VCaP (cell line): ENCODE measurements at regions not wholly inside any gene's neighbourhood (a gene's known extent, or its start where the extent isn't known, plus 50 kb on each side); places are given as distances from the start of the nearest gene placed in this dataset.

Source experiments
- H3K27ac ChIP-seq: fragments of 450-650 bp; 2 replicates; pipeline ENCODE4 v1.5.1; 2017
- TF ChIP-seq, protein P1 (sequence below): fragments of 450-650 bp; conservative IDR thresholded peaks from 2 replicates; pipeline ENCODE4 v1.5.1; 2017; ENCODE audit warnings: mild to moderate bottlenecking, moderate library complexity

DNA sequence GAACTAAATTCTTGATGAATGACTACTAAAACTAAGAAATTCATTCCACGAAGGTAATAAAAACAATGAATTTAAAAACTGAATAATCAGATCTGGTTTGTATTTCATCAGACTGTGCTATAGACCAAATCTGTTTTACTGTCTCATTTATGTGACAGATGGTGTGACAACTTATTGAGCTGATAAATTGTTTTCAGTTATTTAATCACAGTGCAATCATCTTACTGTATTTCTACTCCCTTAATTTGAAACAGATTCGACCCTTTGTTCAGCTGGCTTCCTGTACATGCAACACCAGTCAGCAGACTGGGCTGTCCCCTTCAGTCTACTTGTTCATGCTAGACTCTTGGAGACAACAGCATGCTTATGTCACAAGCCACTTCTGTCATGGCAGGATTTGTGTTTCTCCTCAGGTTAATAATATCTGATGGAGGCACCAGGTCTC, 150.9 kb downstream of the MBL2 start:
- H3K27ac ChIP-seq: no peak overlapping the region
- TF ChIP-seq, protein P1, sequence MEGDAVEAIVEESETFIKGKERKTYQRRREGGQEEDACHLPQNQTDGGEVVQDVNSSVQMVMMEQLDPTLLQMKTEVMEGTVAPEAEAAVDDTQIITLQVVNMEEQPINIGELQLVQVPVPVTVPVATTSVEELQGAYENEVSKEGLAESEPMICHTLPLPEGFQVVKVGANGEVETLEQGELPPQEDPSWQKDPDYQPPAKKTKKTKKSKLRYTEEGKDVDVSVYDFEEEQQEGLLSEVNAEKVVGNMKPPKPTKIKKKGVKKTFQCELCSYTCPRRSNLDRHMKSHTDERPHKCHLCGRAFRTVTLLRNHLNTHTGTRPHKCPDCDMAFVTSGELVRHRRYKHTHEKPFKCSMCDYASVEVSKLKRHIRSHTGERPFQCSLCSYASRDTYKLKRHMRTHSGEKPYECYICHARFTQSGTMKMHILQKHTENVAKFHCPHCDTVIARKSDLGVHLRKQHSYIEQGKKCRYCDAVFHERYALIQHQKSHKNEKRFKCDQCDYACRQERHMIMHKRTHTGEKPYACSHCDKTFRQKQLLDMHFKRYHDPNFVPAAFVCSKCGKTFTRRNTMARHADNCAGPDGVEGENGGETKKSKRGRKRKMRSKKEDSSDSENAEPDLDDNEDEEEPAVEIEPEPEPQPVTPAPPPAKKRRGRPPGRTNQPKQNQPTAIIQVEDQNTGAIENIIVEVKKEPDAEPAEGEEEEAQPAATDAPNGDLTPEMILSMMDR: no peak

DNA sequence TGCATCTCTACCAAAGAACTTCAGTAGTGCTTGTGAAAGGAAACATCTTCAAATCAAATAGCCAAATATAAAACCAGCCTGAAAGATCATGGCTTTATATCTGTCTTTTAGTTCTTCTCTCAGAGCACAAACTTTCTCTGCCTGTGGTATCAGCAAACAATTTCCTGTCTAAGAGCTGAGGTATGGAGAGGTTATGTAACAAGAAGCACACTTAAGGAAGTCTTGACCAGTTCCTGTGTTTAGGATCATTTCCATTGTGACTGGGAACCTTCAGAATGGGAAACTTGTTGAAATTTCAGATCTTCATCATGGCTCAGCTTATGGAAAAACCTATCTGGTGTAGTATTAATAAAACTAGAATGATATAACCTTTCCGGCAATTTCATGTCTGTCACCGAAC, 148.8 kb downstream of the MBL2 start:
- TF ChIP-seq, protein P1: no peak
- no peak overlapping the region for H3K27ac ChIP-seq

DNA sequence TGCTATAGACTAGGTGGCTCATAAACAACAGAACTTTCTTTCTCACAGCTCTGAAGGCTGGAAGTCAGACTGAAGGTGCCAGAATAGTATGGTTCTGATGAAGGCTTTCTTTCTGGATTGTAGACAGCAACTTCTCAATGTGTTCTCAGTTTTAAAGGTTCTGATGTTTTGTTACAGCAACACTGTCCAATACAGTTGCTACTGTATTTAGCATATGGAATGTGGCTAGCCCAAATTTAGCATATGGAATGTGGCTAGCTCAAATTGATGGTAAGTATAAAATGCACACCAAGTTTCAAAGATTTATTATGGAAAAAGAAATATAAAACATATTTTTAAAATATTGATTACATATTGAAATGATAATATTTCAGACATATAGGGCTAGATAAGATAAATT, 145.3 kb downstream of the MBL2 start:
- TF ChIP-seq, protein P1: no peak

DNA sequence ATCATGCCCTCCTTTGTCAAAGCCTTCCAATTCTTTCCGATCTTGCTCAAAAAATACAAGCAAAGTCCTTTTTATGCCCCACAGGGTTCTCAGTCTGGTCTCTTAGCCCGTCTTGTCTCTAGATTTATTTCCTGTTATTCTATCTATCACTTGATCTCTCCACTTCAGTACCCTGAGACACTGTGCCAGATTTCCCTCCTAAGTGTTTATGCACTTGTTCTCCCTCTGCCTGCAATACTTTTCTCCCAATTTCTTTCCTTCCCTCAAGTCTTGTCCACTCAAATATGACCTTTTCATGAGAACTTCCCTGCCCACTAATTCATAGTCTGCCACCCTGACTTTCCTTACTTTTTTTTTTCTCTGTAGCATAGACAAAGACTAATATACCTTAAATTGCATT, 141.4 kb downstream of the MBL2 start:
- TF ChIP-seq, protein P1: no peak
- no peak overlapping the region for H3K27ac ChIP-seq

More for the DNA sequence above, 145.3 kb downstream of the MBL2 start:
- no peak overlapping the region for H3K27ac ChIP-seq

DNA sequence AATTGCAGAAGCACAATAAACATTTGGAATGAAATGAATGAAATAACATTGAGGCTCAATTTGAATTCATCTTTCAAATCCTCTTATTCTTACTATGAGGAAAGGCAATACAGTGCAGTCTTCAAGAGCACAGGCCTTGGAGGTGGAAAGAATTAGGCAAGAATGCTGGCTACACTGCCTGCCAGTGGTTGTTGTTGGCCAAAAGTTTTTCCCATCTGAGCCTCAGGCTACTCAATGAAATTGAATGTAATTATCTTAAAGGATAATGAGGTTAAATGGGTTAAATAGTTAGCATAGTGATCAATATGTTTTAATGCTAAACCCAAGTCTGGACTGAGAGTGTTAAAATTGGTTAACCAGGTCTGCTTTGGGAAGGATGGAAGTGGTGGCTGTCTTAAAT, 140.9 kb downstream of the MBL2 start:
- TF ChIP-seq, protein P1: no peak
- no peak overlapping the region for H3K27ac ChIP-seq

DNA sequence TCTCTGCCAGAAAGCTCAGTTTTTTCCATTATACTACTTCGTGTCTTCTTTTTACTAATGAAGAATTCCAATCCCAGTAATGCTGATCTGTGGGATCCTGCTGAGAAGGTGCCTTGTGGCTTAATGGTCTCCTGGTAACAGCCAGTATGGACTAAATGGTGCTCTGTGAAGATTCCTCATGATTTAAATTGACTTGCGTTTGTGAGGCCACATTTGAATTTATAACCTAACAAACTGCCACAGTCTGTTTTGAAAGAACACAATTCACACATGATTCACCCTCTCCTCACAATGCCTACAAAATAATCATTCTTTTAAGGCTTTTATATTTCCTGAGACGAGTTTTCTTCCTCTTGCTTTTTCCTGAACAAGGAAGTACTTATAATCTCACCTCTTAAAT, 140.0 kb downstream of the MBL2 start:
- TF ChIP-seq, protein P1: no peak
- no peak overlapping the region; the same call in 1 of the 2 replicates for H3K27ac ChIP-seq

DNA sequence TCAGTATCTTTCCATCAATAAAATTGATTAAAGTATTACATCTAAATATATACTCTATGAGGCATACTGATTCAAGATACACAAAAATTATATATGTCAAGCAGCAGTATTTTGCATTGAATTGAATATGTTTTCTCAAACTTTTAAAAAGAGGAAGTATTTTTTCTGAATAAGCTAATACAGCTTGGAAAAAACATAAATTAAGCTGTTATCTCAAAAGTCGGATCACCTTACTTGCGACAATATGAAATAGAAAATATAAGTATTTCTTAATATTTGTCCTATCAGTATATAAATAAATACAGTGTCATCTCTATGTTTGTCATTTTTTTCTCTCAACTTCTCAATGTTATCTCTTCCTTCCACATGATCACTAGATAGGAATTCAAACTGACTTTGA, 139.3 kb downstream of the MBL2 start:
- TF ChIP-seq, protein P1: no peak
- no peak overlapping the region; the same call in 1 of the 2 replicates for H3K27ac ChIP-seq
